ENCODE measurements at regions not wholly inside any gene's neighbourhood (a gene's known extent, or its start where the extent isn't known, plus 50 kb on each side); places are given as distances from the start of the nearest gene placed in this dataset.

GRCh38 chr12:87047691-87048090 lies 791.5 kb upstream of the MGAT4C start:
- no peak for TF ChIP-seq CTCF (IDR thresholded peaks at IDR 0.05; ENCODE audit: low read depth, low read length)
- DNase-seq (ENCODE audit: low read depth in 2 of 2), result no peak
- no peak overlapping the region for H3K4me3 ChIP-seq (replicated peaks in 1 of 2; ENCODE audit: low read depth in 2 of 2, low read length in 2 of 2)

GRCh38 chr12:87039536-87039935 lies 783.3 kb upstream of the MGAT4C start:
- no peak for TF ChIP-seq CTCF (IDR thresholded peaks at IDR 0.05; ENCODE audit: low read depth, low read length)
- DNase-seq (ENCODE audit: low read depth in 2 of 2), result no peak

GRCh38 chr12:87038098-87038497 lies 781.9 kb upstream of the MGAT4C start:
- DNase-seq (ENCODE audit: low read depth in 2 of 2), result no peak
- TF ChIP-seq CTCF (IDR thresholded peaks at IDR 0.05; ENCODE audit: low read depth, low read length), result no peak
- no peak overlapping the region for H3K4me3 ChIP-seq (replicated peaks in 1 of 2; ENCODE audit: low read depth in 2 of 2, low read length in 2 of 2)

More at GRCh38 chr12:87039536-87039935, 783.3 kb upstream of the MGAT4C start:
- H3K4me3 ChIP-seq (replicated peaks in 1 of 2; ENCODE audit: low read depth in 2 of 2, low read length in 2 of 2), result no peak overlapping the region

- no peak overlapping the region for H3K4me3 ChIP-seq (replicated peaks in 1 of 2; ENCODE audit: low read depth in 2 of 2, low read length in 2 of 2)
- no peak for TF ChIP-seq CTCF (IDR thresholded peaks at IDR 0.05; ENCODE audit: low read depth, low read length)
- DNase-seq (ENCODE audit: low read depth in 2 of 2), result peak in 1 of 2 donors; percentile 2
Observed at GRCh38 chr12:87025976-87026375, 769.8 kb upstream of the MGAT4C start.

- H3K4me3 ChIP-seq (replicated peaks in 1 of 2; ENCODE audit: low read depth in 2 of 2, low read length in 2 of 2), result no peak overlapping the region
- DNase-seq (ENCODE audit: low read depth in 2 of 2), result no peak
- no peak for TF ChIP-seq CTCF (IDR thresholded peaks at IDR 0.05; ENCODE audit: low read depth, low read length)
Observed at GRCh38 chr12:87021400-87021799, 765.2 kb upstream of the MGAT4C start.

- DNase-seq (ENCODE audit: low read depth in 2 of 2), result no peak
- no peak for TF ChIP-seq CTCF (IDR thresholded peaks at IDR 0.05; ENCODE audit: low read depth, low read length)
Observed at GRCh38 chr12:87020071-87020470, 763.9 kb upstream of the MGAT4C start.

GRCh38 chr12:87015352-87015751 lies 759.2 kb upstream of the MGAT4C start:
- no peak for DNase-seq (ENCODE audit: low read depth in 2 of 2)
- no peak for TF ChIP-seq CTCF (IDR thresholded peaks at IDR 0.05; ENCODE audit: low read depth, low read length)
- H3K4me3 ChIP-seq (replicated peaks in 1 of 2; ENCODE audit: low read depth in 2 of 2, low read length in 2 of 2), result no peak overlapping the region

More at GRCh38 chr12:87020071-87020470, 763.9 kb upstream of the MGAT4C start:
- H3K4me3 ChIP-seq (replicated peaks in 1 of 2; ENCODE audit: low read depth in 2 of 2, low read length in 2 of 2), result no peak overlapping the region
